Fibroblast of lung (primary cell): ENCODE measurements at regions not wholly inside any gene's neighbourhood (a gene's known extent, or its start where the extent isn't known, plus 50 kb on each side); places are given as distances from the start of the nearest gene placed in this dataset.

Source experiments
- DNase-seq, 2 donors: peaks; one replicate each; pipeline versions ENCODE4 v3.0.0 to v3.0.0-alpha.2; 2010; ENCODE audit warnings: low read depth in 2 of 2
- H2AFZ ChIP-seq: 2 replicates; pipeline ENCODE4 v1.5.1; 2012; ENCODE audit warnings: low read length, control low read depth, inconsistent platforms
- H3K27ac ChIP-seq: 2 replicates; pipeline ENCODE4 v1.5.1; 2011; ENCODE audit warnings: low read length, control low read depth; ENCODE audit not compliant: insufficient read depth
- H3K27me3 ChIP-seq: 2 replicates; pipeline ENCODE4 v1.5.1; 2011; ENCODE audit warnings: mild to moderate bottlenecking, low read length; ENCODE audit not compliant: control insufficient read depth, insufficient read depth
- H3K36me3 ChIP-seq: 2 replicates; pipeline ENCODE4 v1.5.1; 2011; ENCODE audit warnings: low read length; ENCODE audit not compliant: control insufficient read depth, insufficient read depth
- H3K4me1 ChIP-seq: 2 replicates; pipeline ENCODE4 v1.5.1; 2011; ENCODE audit warnings: low read length; ENCODE audit not compliant: control insufficient read depth, insufficient read depth; ENCODE audit errors: extremely low read depth
- H3K4me2 ChIP-seq: 2 replicates; pipeline ENCODE4 v1.5.1; 2011; ENCODE audit warnings: low read length, control low read depth; ENCODE audit not compliant: insufficient read depth; ENCODE audit errors: extremely low read depth
- H3K4me3 ChIP-seq, 4 experiments: fragments of 200-600 bp in 1 of 4; sonication (generic) in 1 of 4; replicated peaks in 1 of 4; 2 replicates each; pipeline ENCODE4 v1.5.1; 2011 to 2016; ENCODE audit warnings: low read length in 4 of 4, low read depth in 3 of 4, mild to moderate bottlenecking in 3 of 4, control low read depth in 2 of 4, inconsistent platforms in 1 of 4, mixed read lengths in 1 of 4; ENCODE audit not compliant: insufficient read depth in 1 of 4; ENCODE audit errors: control extremely low read depth in 1 of 4
- H3K79me2 ChIP-seq: 2 replicates; pipeline ENCODE4 v1.5.1; 2012; ENCODE audit warnings: mild to moderate bottlenecking, low read length, inconsistent platforms; ENCODE audit not compliant: control insufficient read depth, insufficient read depth
- H3K9ac ChIP-seq: 2 replicates; pipeline ENCODE4 v1.5.1; 2011; ENCODE audit warnings: mild to moderate bottlenecking, low read length, control low read depth; ENCODE audit not compliant: insufficient read depth
- H3K9me3 ChIP-seq: 2 replicates; pipeline ENCODE4 v1.5.1; 2012; ENCODE audit warnings: low read depth, low read length; ENCODE audit not compliant: control insufficient read depth, insufficient read depth
- H4K20me1 ChIP-seq: 2 replicates; pipeline ENCODE4 v1.5.1; 2011; ENCODE audit warnings: low read length; ENCODE audit not compliant: control insufficient read depth, insufficient read depth; ENCODE audit errors: extremely low read depth
- CTCF ChIP-seq, 2 donors: IDR thresholded peaks in 1 of 2; conservative IDR thresholded peaks in 1 of 2; 1 replicate in 1 of 2; 2 replicates in 1 of 2; pipeline ENCODE4 v1.5.1; 2011 to 2012; ENCODE audit warnings: low read length in 2 of 2, control low read depth in 1 of 2, inconsistent platforms in 1 of 2, low read depth in 1 of 2, mild to moderate bottlenecking in 1 of 2
- EZH2 ChIP-seq: IDR thresholded peaks from 2 replicates; pipeline ENCODE4 v1.5.1; 2012; ENCODE audit warnings: low read length, control low read depth, mild to moderate bottlenecking; ENCODE audit errors: missing control alignments

- no peak overlapping the region for H3K4me2 ChIP-seq
- no peaks in the 10 kb centered on the region for H4K20me1 ChIP-seq
- no peaks in the 10 kb centered on the region for H3K36me3 ChIP-seq
- TF ChIP-seq EZH2 (no peak), CTCF (conservative IDR thresholded peaks at IDR 0.05 in 1 of 2, IDR thresholded peaks at IDR 0.05 in 1 of 2; ENCODE audit: low read depth in 1 of 2, low read length in 2 of 2) (no peak)
- no peaks in the 10 kb centered on the region for H3K9me3 ChIP-seq
- no peak overlapping the region for H3K9ac ChIP-seq
- no peak for DNase-seq
- H3K27ac ChIP-seq, result no peak overlapping the region
- H2AFZ ChIP-seq, result no peak overlapping the region
- no peak overlapping the region for H3K4me3 ChIP-seq
- H3K4me1 ChIP-seq, result no peaks in the 10 kb centered on the region
- H3K27me3 ChIP-seq, result no peaks in the 10 kb centered on the region
- H3K79me2 ChIP-seq, result no peaks in the 10 kb centered on the region
These were observed 188.0 kb upstream of the ADCY2 start for GRCh38 chr5:7207979-7208378.

- no peak for DNase-seq
- H4K20me1 ChIP-seq, result no peaks in the 10 kb centered on the region
- no peaks in the 10 kb centered on the region for H3K4me1 ChIP-seq
- no peak for TF ChIP-seq EZH2
- TF ChIP-seq CTCF (conservative IDR thresholded peaks at IDR 0.05 in 1 of 2, IDR thresholded peaks at IDR 0.05 in 1 of 2; ENCODE audit: low read depth in 1 of 2, low read length in 2 of 2), result no peak
- no peak overlapping the region for H3K4me3 ChIP-seq
- H3K36me3 ChIP-seq, result no peaks in the 10 kb centered on the region
- H3K9ac ChIP-seq, result no peak overlapping the region
- no peak overlapping the region for H3K27ac ChIP-seq
- H3K27me3 ChIP-seq, result no peaks in the 10 kb centered on the region
- H3K79me2 ChIP-seq, result no peaks in the 10 kb centered on the region
- H3K9me3 ChIP-seq, result no peaks in the 10 kb centered on the region
- no peak overlapping the region for H2AFZ ChIP-seq
- H3K4me2 ChIP-seq, result no peak overlapping the region
These were observed 187.0 kb upstream of the ADCY2 start for GRCh38 chr5:7208938-7209337.

- DNase-seq, result no peak
- Histone ChIP-seq H3K79me2 (no peaks in the 10 kb centered on the region), H3K4me1 (no peaks in the 10 kb centered on the region), H3K9me3 (no peaks in the 10 kb centered on the region), H3K27me3 (no peaks in the 10 kb centered on the region), H3K4me2 (no peak overlapping the region), H3K27ac (no peak overlapping the region), H3K9ac (no peak overlapping the region), H4K20me1 (no peaks in the 10 kb centered on the region), H3K4me3 (no peak overlapping the region), H3K36me3 (no peaks in the 10 kb centered on the region), H2AFZ (no peak overlapping the region)
- TF ChIP-seq EZH2, result no peak
- no peak for TF ChIP-seq CTCF (conservative IDR thresholded peaks at IDR 0.05 in 1 of 2, IDR thresholded peaks at IDR 0.05 in 1 of 2; ENCODE audit: low read depth in 1 of 2, low read length in 2 of 2)
These were observed 186.3 kb upstream of the ADCY2 start for GRCh38 chr5:7209658-7210057.
